Peyer's patch (tissue), 4 donors: ENCODE measurements at regions not wholly inside any gene's neighbourhood (a gene's known extent, or its start where the extent isn't known, plus 50 kb on each side); places are given as distances from the start of the nearest gene placed in this dataset.

Experiments used
- DNase-seq, 3 donors: peaks; one replicate each; pipeline ENCODE4 v3.0.0-alpha.2; 2017 to 2019
- H3K27ac ChIP-seq, 4 donors: fragments of 200-600 bp; sonication (generic); one replicate each; pipeline ENCODE4 v1.5.1; 2016 to 2019
- H3K27me3 ChIP-seq, 2 donors: fragments of 200-600 bp; sonication (generic); one replicate each; pipeline ENCODE4 v1.5.1; 2019
- H3K36me3 ChIP-seq, 3 donors: fragments of 200-600 bp; sonication (generic); one replicate each; pipeline ENCODE4 v1.5.1; 2016 to 2019
- H3K4me1 ChIP-seq, 4 donors: fragments of 200-600 bp; sonication (generic); one replicate each; pipeline ENCODE4 v1.5.1; 2016 to 2019
- H3K4me3 ChIP-seq, 4 donors: fragments of 200-600 bp; sonication (generic); 1 replicate in 3 of 4; 2 replicates in 1 of 4; pipeline ENCODE4 v1.5.1; 2016 to 2019; ENCODE audit warnings: mild to moderate bottlenecking in 1 of 4
- H3K9me3 ChIP-seq, 4 donors: fragments of 200-600 bp; sonication (generic); one replicate each; pipeline ENCODE4 v1.5.1; 2016 to 2019; ENCODE audit warnings: mild to moderate bottlenecking in 1 of 4
- POLR2A ChIP-seq, 2 donors: fragments of 450-650 bp; IDR thresholded peaks; one replicate each; pipeline ENCODE4 v1.5.1; 2017; ENCODE audit warnings: antibody characterized with exemption in 2 of 2, mild to moderate bottlenecking in 2 of 2, moderate library complexity in 2 of 2
- TF ChIP-seq, protein P1 (sequence below), 6 experiments: fragments of 450-650 bp in 4 of 6; fragments of 200-600 bp in 2 of 6; sonication (generic) in 1 of 6; IDR thresholded peaks; one replicate each; pipeline ENCODE4 v1.5.1; 2017 to 2019; ENCODE audit warnings: antibody characterized with exemption in 6 of 6, mild to moderate bottlenecking in 3 of 6, moderate library complexity in 1 of 6

DNA sequence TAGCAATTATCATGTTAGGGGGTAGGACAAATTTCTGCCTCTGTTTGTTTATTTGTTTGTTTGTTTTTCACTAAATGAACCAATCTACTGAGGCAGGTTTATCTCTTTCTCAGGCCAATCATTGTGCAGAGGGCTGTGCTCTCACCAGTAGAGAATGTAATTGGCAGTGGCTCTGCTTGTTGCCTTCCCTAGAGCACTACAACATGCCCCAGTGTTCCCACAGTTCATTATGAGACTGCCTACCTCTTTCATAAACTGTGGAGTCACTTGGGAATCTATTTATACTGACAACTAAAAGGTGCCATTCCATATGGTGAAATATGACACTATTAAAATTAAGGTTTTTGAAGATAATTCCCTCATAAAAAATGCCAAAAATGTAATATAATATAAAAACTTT, 196.3 kb upstream of the ALCAM start:
- TF ChIP-seq, protein P1, sequence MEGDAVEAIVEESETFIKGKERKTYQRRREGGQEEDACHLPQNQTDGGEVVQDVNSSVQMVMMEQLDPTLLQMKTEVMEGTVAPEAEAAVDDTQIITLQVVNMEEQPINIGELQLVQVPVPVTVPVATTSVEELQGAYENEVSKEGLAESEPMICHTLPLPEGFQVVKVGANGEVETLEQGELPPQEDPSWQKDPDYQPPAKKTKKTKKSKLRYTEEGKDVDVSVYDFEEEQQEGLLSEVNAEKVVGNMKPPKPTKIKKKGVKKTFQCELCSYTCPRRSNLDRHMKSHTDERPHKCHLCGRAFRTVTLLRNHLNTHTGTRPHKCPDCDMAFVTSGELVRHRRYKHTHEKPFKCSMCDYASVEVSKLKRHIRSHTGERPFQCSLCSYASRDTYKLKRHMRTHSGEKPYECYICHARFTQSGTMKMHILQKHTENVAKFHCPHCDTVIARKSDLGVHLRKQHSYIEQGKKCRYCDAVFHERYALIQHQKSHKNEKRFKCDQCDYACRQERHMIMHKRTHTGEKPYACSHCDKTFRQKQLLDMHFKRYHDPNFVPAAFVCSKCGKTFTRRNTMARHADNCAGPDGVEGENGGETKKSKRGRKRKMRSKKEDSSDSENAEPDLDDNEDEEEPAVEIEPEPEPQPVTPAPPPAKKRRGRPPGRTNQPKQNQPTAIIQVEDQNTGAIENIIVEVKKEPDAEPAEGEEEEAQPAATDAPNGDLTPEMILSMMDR (IDR thresholded peaks at IDR 0.05) = no peak
- no peak for TF ChIP-seq POLR2A (IDR thresholded peaks at IDR 0.05)
- no peak for DNase-seq
- H3K4me1 ChIP-seq = no peaks in the 10 kb centered on the region
- H3K27ac ChIP-seq = no peak overlapping the region
- no peaks in the 10 kb centered on the region for H3K9me3 ChIP-seq
- H3K27me3 ChIP-seq = no peaks in the 10 kb centered on the region
- no peaks in the 10 kb centered on the region for H3K36me3 ChIP-seq
- no peak overlapping the region for H3K4me3 ChIP-seq

GRCh38 chr3:105174017-105174615, 192.6 kb upstream of the ALCAM start:
- no peak for TF ChIP-seq POLR2A (IDR thresholded peaks at IDR 0.05)
- TF ChIP-seq, protein P1 (IDR thresholded peaks at IDR 0.05) = no peak
- H3K4me3 ChIP-seq = no peak overlapping the region
- DNase-seq = no peak
- H3K27ac ChIP-seq = no peak overlapping the region
- H3K4me1 ChIP-seq = no peaks in the 10 kb centered on the region
- H3K36me3 ChIP-seq = no peaks in the 10 kb centered on the region
- no peaks in the 10 kb centered on the region for H3K9me3 ChIP-seq
- H3K27me3 ChIP-seq = no peaks in the 10 kb centered on the region

DNA sequence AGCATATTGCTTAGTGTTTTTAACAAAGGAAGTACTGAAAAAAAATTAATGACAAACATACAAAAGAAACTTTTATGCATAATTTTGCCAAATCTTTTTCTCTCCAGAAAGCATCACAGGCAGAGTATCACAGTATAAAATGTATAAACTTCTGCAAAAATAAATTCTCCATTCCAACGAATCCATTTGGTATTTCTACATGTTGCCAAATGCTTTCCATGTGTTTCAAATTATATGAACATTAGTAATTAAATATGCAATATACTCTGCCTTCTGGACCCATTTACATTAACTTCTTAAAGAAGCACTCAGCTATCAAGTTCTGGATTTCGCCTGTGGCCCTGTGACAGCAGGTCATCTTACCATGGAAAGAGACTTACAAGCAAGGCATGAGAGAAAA, 189.1 kb upstream of the ALCAM start:
- H3K4me3 ChIP-seq = no peak overlapping the region
- no peaks in the 10 kb centered on the region for H3K4me1 ChIP-seq
- H3K27me3 ChIP-seq = no peaks in the 10 kb centered on the region
- TF ChIP-seq, protein P1 (IDR thresholded peaks at IDR 0.05) = no peak
- TF ChIP-seq POLR2A (IDR thresholded peaks at IDR 0.05) = no peak
- no peak for DNase-seq
- H3K36me3 ChIP-seq = no peaks in the 10 kb centered on the region
- H3K27ac ChIP-seq = no peak overlapping the region
- H3K9me3 ChIP-seq = no peaks in the 10 kb centered on the region

- Histone ChIP-seq H3K4me3 (no peak overlapping the region), H3K4me1 (no peaks in the 10 kb centered on the region), H3K27ac (no peak overlapping the region), H3K27me3 (no peaks in the 10 kb centered on the region), H3K9me3 (no peaks in the 10 kb centered on the region), H3K36me3 (no peaks in the 10 kb centered on the region)
- DNase-seq = no peak
- TF ChIP-seq, protein P1 (IDR thresholded peaks at IDR 0.05) = no peak
- no peak for TF ChIP-seq POLR2A (IDR thresholded peaks at IDR 0.05)
These were observed 179.4 kb upstream of the ALCAM start for GRCh38 chr3:105187344-105187743.

GRCh38 chr3:105195260-105195659, 171.4 kb upstream of the ALCAM start:
- TF ChIP-seq POLR2A (IDR thresholded peaks at IDR 0.05) = no peak
- TF ChIP-seq, protein P1 (IDR thresholded peaks at IDR 0.05) = no peak
- Histone ChIP-seq H3K27me3 (no peaks in the 10 kb centered on the region), H3K36me3 (no peaks in the 10 kb centered on the region), H3K27ac (no peak overlapping the region), H3K4me3 (no peak overlapping the region), H3K4me1 (no peaks in the 10 kb centered on the region), H3K9me3 (no peaks in the 10 kb centered on the region)
- no peak for DNase-seq

DNA sequence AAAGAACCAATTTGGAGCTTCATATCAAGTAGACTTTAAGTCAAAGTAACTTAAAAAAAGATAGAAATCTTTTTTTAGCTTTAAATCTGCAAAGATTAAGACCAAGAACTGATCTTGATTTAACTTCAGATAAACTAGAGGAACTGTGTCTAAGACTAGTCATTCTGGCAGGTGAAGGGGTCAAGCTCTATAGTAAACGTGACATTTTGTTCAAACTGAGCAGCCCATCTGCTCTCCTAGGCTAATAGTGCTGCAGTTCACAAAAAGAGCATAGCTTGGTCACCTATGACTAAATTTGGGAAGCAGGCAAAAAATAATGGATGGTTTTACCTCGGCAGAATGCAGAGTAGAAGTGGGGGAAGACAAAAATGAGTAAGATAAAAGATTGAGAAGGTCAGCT, 168.8 kb upstream of the ALCAM start:
- Histone ChIP-seq H3K9me3 (no peaks in the 10 kb centered on the region), H3K27ac (no peak overlapping the region), H3K4me3 (no peak overlapping the region), H3K36me3 (no peaks in the 10 kb centered on the region), H3K4me1 (no peaks in the 10 kb centered on the region), H3K27me3 (no peaks in the 10 kb centered on the region)
- no peak for DNase-seq
- TF ChIP-seq POLR2A (IDR thresholded peaks at IDR 0.05) = no peak
- TF ChIP-seq, protein P1 (IDR thresholded peaks at IDR 0.05) = no peak
